ENCODE measurements at regions not wholly inside any gene's neighbourhood (a gene's known extent, or its start where the extent isn't known, plus 50 kb on each side); places are given as distances from the start of the nearest gene placed in this dataset.
"Not testable (repeated sequence)": the region's sequence is repeated elsewhere in the genome, so short reads cannot be mapped to it uniquely, and the experiment has no call there.

DNA sequence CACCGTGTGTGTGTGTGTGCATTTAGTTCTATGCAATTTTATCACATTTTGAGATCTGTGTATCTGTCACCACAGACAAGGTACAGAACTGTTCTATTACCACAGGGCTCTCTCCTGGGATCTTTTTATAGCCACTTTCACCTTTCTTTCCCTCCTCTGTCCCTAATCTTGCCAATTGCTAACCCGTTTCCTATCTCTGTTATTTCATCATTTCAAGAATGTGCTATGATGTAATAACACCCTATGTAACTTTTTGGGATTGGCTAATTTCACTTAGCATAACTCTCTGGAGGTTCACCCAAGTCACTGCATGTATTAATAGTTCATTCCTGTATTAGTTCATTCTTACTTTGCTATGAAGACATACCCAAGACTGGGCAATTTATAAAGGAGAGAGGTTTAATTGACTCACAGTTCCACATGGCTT lies 657.7 kb downstream of the QKI start:
- DNase-seq, result no peak

- DNase-seq, result peak; percentile 27 to 30
Measured at GRCh38 chr6:164069350-164069990, 655.0 kb downstream of the QKI start.

DNA sequence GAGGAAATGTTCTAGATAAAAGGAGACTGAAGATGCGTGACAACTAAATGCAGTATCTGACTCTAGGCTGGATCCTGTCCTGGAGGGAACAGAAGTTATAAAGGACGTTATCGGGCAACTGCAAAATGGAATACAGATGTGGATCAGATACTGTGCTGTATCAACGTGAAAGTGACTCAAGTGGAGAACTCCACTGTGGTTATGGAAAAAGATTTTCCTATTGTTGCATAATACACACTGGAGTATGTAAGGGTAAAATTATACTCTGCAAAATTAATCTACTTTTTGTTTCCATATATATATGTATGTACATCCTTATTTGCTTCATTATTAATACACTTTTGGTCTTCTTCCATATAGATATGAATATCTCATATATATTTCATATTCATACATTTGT lies 654.0 kb downstream of the QKI start:
- no peak for DNase-seq

- no peak for DNase-seq
Measured at GRCh38 chr6:164066766-164067165, 652.2 kb downstream of the QKI start.

DNA sequence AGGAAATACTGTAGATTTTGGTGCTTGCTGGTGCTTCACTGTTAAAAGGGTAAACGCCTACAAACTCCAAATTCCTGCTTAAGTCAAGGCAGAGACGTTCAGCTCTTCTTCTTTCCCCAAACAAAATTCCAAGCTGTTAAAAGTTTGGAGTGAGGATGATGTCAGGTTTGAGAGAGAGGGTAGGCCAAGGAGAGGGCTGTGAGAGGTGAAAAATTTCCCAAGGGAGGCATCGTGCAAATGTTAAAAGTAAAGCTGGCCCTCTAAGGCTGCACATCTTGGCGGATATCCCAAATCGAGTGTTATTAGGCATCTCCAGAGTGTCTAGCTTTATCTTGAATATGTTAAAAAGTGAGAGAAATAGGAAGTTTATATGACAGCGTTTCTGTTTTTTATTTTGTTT lies 651.8 kb downstream of the QKI start:
- no peak for DNase-seq

GRCh38 chr6:164063346-164063745 lies 648.8 kb downstream of the QKI start:
- DNase-seq, result no peak

DNA sequence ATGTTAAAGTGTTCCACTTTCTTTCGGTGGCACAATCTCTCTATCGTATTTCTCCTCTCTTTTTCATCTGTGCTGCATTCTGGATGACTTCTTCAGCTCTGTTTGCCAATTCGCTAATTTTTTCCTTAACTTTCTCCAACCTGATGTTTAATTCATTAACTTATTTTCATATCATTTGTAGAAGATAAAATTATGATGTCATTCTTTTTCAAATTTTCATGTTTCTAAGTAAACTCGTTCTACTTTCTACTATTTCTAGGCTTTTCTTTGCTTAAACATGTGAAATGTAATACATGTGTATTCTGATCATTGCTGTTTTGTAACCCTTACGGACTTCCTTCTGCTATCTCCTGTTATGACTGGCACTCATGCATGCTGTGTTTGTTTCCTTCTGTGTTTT lies 648.4 kb downstream of the QKI start:
- DNase-seq, result no peak

DNA sequence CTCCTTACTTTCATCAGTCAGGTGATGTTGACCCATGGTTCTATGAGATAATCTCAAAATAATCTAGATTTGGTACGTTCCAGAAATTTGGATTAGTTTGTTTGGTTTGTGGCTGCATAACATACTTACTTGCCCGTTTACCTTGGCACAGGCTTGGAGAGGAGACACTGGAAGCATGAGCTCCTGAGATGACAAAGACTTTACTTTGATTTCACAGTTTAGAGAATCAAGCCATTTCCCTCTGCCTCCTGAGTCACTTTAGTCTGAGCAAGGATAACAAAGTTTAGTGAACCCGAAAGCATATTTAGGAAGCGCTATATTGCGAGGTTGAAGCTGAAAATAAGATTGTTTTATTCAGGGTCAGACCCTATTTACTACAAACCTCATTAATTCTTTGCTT lies 643.4 kb downstream of the QKI start:
- no peak for DNase-seq

DNA sequence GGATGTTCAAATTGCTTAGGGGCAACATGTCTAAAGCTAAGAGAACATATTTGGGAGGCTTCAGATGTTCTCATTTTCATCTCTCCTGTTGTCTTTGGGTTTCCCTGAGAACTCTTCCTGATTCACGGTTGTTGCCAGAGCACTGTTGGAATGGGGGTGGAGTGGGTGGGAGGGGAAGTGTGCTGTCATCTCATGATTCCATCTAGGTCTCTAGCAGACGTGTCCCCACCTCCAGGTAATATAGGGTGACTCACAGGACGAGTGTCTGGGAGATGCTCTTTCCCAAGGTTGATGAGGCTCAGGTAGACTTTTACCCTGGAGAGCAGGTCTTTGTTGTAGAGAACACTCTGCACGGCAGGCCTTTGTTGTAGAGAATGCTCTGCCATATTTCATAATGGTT lies 636.9 kb downstream of the QKI start:
- no peak for DNase-seq

GRCh38 chr6:164049517-164049988 lies 635.0 kb downstream of the QKI start:
- DNase-seq, result no peak

GRCh38 chr6:164048840-164049516 lies 634.5 kb downstream of the QKI start:
- DNase-seq, result no peak

GRCh38 chr6:164045082-164045481 lies 630.6 kb downstream of the QKI start:
- no peak for DNase-seq

DNA sequence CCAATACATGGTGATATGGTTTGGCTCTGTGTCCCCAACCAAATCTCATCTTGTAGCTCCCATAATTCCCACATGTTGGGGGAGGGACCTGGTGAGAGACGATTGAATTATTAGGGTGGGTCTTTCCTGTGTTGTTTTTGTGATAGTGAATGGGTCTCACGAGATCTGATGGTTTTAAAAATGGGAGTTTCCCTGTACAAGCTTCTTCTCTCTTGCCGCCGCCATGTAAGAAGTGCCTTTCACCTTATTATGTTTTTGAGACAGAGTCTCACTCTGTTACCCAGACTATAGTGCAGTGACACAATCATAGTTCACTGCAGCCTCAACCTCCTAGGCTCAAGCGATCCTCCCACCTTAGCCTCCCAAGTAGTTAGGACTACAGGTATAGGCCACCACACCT lies 629.1 kb downstream of the QKI start:
- DNase-seq, result not testable (repeated sequence)

DNA sequence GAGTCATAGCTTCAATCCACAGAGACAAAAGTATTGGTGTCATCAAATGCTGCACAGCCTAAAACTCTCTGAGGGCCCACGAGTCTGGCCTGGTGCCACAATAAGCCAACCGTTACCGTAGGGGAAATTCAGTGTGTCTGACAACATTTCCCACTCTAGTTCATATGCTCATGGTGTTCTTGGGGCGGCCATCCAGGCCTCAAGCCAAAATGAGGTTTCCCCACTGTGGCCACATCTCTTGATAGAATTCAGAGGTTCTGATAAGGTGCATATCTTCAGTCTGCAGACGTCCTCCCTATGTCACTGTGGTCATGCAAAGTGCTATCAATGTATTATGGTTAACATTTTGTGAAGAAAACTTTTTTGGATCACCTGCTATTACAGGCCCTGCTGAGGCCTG lies 627.7 kb downstream of the QKI start:
- DNase-seq, result no peak

DNA sequence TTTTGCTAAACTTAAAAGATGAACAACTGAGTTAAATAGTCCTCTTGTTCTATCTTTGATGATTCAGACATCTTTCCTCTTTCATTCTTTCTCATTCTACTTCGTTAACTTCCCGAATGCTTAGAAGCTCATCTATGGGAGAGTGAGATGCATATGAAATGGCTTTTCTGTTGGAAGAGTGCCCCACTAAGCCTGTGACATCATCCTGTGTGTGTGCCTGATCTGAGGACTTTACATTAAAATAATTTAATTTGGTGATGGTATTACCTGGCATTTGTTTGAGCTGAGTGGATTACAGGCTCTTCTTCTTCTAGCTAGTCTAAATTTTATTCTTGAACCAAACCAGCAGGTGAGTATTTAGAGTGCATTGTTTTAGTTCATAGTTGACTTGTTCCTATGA lies 626.5 kb downstream of the QKI start:
- DNase-seq, result no peak

DNA sequence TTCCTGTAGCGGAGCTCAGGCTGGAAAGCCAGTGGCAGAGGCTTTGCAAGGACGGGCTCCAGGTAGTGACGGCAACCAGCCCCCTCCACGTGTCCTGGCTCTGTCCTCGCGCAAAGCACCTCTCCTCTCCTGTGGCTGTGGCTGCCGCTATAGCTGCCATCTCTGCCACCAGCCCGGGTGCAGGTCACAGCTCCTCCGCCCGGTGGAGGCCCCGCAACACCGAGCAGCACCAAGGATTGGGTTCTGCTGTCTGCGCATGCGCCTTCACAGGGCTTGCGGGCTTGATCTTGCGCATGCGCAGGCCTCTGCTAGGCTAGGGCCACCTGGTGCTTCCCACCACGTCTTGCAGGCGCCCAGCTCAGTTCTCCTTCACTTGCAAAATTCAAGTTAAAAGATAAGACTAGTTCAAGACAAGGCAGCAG lies 625.4 kb downstream of the QKI start:
- DNase-seq, result peak; percentile 34 to 41

DNA sequence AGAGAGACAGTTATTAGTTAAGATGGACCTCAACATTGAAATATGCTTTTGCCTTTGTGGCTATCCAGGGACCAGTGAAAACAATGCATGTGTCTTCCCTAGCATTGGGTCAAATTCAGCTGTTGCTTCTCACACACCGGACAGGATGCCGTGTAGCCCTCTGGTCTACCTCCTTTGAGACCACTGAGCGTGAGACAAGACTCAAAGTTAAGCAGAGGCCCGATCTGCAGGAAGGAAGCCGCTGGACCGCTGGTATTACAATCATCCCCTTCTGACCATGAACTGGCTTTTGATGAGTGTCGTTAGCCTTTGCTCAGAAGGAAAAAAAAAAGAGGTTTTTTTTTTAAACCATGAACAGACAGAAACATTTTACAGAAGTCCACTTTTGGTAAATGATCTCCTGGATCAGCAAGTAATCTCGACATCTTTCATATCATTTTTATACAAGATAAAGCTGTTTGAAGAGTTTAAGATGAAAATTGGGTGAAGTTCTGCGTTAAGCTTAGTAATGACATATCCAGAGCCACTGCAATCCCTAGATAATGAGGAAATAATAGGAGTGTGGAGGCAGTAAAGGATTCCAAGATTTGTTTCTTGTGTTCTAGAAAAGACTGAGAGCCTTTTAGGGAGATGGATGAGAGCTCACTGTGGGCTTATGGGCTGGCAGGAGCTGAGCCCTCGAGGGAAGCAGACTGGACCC lies 622.8 kb downstream of the QKI start:
- DNase-seq, result no peak

DNA sequence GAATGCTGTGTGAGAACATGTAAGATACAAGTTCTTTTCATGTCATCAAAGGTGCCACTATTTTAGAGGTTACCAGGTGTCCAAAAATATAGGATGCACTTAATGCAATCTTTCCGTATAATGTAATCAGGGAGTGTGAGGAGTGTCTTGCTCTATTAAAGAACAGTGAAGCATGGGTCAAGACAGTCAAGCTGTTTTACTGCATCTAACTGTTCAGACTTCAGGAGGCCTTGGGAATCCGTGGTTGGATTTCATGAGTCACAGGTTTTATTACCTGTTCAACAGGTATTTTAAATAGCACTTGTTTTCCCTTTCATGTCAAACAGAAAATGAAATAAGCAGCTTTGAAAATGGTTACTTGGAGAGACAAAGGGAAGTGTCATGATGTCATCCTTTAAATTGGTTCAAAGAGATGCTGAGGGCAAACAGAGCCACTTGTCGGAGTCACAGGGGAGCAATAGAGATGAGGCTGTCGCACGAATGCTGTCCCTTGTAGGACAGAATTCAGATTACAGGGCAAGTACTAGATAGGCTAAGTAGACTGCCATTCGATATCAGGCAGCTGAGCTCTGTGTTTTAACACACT lies 621.5 kb downstream of the QKI start:
- DNase-seq, result no peak

DNA sequence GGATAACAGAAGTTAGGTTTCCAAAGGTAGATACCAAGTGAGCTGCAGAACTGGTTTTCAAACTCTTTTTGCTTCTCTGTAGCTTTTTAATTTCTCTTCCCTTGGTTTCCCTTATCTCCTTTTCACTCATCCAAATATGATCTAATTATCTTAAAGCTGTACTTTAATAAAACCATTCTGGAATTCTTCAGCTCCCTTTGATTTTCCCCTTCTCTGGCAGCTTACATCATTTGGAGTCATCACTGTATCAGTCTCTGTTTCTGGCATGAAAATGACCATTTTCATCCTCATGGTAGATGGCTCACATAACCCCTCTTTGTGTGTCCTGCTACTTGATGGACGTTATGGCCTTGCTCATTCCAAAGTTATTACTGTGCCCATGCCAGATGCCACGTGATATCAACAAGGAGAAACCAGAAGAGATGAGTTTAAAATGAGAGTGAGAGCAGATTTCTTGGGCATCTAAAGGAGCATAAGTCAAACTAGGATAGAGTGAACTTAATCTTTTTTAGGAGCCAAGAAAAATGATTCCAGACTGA lies 620.2 kb downstream of the QKI start:
- no peak for DNase-seq

- DNase-seq, result no peak
Measured at GRCh38 chr6:164025180-164025579, 610.7 kb downstream of the QKI start.

DNA sequence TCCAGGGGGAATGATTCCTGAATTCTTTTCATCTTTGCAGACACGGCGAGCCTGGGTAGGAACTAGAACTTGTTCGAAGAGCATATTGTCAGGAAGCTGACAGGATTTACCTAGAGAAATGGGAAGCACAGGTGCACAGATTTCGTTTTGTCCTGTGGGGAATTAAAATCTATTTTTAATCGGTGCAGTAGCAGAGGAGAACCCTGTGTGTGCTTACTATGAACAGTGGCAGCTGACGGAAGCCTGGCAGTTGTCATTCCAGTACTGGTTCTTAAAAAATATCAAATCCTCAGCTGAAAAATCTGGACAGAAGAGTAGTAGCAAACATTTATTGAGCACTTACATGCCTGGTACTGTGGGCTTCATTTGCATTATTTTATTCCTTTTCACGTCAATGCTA lies 609.0 kb downstream of the QKI start:
- no peak for DNase-seq

DNA sequence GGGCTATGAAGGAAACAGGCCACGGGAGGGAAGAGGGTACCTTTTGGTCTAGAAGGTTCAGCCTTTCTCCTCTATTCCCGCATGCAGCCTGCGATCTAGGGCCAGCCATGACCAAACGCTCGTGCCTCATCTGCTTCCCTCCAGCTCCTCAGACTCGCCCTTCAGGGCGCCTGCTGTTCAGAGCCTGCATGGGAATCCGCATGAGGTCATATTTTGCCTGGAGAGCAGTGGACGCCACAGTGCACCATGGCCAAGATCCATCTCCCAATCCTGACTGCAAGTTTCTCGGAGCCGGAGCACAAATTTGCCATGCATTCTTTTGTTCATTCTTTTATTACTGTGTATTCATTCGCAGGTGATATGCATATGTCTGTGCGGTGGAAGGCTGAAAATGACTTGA lies 608.1 kb downstream of the QKI start:
- DNase-seq, result no peak
